Stimulated activated CD4-positive, alpha-beta T cell treated with anti-CD3 and anti-CD28 coated beads, Interleukin-1b, Interleukin-23, amount 100 ng/mL, for 24 hours (primary cell): ENCODE measurements at regions not wholly inside any gene's neighbourhood (a gene's known extent, or its start where the extent isn't known, plus 50 kb on each side); places are given as distances from the start of the nearest gene placed in this dataset.
"Not testable (repeated sequence)": the region's sequence is repeated elsewhere in the genome, so short reads cannot be mapped to it uniquely, and the experiment has no call there.

ENCODE experiments used
- DNase-seq, 4 experiments: peaks; one replicate each; pipeline ENCODE4 v3.0.0-alpha.2; 2020; ENCODE audit warnings: low read depth in 4 of 4, low spot score in 1 of 4

- no peak for DNase-seq
Measured at GRCh38 chr1:201637282-201638079, 98.6 kb downstream of the NAV1 start.

- DNase-seq: no peak
Measured at GRCh38 chr1:201639391-201639790, 100.5 kb downstream of the NAV1 start.

GRCh38 chr1:201639826-201640225 lies 100.9 kb downstream of the NAV1 start:
- DNase-seq: no peak

GRCh38 chr1:201640624-201641023 lies 101.7 kb downstream of the NAV1 start:
- no peak for DNase-seq

GRCh38 chr1:201641524-201642253 lies 102.8 kb downstream of the NAV1 start:
- DNase-seq: no peak

- no peak for DNase-seq
Measured at GRCh38 chr1:201643835-201644104, 104.8 kb downstream of the NAV1 start.

GRCh38 chr1:201644197-201644596 lies 105.3 kb downstream of the NAV1 start:
- DNase-seq: no peak

GRCh38 chr1:201645000-201645399 lies 106.1 kb downstream of the NAV1 start:
- not testable (repeated sequence) for DNase-seq

- no peak for DNase-seq
Measured at GRCh38 chr1:201645956-201646355, 107.0 kb downstream of the NAV1 start.

- no peak for DNase-seq
Measured at GRCh38 chr1:201646411-201647022, 107.6 kb downstream of the NAV1 start.

- no peak for DNase-seq
Measured at GRCh38 chr1:201647094-201647493, 108.2 kb downstream of the NAV1 start.

GRCh38 chr1:201647722-201648065 lies 108.8 kb downstream of the NAV1 start:
- no peak for DNase-seq

GRCh38 chr1:201648066-201648906 lies 109.4 kb downstream of the NAV1 start:
- DNase-seq: no peak

- DNase-seq: no peak
Measured at GRCh38 chr1:201648907-201649721, 110.2 kb downstream of the NAV1 start.

GRCh38 chr1:201649761-201650622 lies 111.1 kb downstream of the NAV1 start:
- no peak for DNase-seq

GRCh38 chr1:201650623-201650933 lies 111.7 kb downstream of the NAV1 start:
- DNase-seq: no peak

- no peak for DNase-seq
Measured at GRCh38 chr1:201652181-201652580, 113.3 kb downstream of the NAV1 start.

GRCh38 chr1:201653233-201653632 lies 114.3 kb downstream of the NAV1 start:
- DNase-seq: no peak

- no peak for DNase-seq
Measured at GRCh38 chr1:201653883-201654282, 115.0 kb downstream of the NAV1 start.

- DNase-seq: no peak
Measured at GRCh38 chr1:201655243-201655642, 116.3 kb downstream of the NAV1 start.
